HEK293T (cell line): ENCODE measurements at regions not wholly inside any gene's neighbourhood (a gene's known extent, or its start where the extent isn't known, plus 50 kb on each side); places are given as distances from the start of the nearest gene placed in this dataset.

Experiments
- LEF1 ChIP-seq: fragments of 450-650 bp; IDR thresholded peaks from 2 replicates; pipeline ENCODE4 v1.6.1; 2017; ENCODE audit warnings: mild to moderate bottlenecking, borderline replicate concordance
- SP1 ChIP-seq: fragments of 450-650 bp; IDR thresholded peaks from 2 replicates; pipeline ENCODE4 v1.6.1; 2017

DNA sequence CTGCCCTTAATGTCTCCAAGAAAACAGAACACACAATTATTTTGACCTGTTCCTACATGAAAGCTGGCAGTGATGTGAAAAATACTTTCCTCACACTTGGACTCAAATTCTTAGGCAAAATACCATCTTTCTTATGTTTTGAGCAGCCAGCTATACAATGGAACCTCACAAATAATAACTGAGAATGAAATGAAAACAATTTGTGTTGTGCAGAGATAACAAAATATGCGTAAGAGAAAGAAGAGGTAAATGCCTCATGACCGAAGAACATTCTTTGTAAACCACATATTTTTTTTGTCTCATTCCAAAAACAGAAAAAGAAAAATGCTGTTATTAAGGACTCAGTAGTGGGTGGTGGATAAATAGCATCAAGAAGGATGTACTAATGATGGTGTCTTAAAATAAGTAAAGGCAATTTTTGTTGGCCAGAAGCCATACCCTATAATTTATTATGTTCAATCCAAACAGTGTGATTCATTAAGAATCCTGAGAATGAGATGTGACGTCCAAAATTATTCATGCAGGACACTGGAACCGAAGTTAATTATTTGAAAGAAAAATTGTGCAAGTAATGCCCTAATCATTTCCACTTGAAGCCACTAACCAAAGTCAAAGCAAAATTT lies 193.0 kb upstream of the NETO1 start:
- TF ChIP-seq LEF1 (no peak), SP1 (no peak)
